Thyroid gland (tissue), 4 donors: ENCODE measurements at regions not wholly inside any gene's neighbourhood (a gene's known extent, or its start where the extent isn't known, plus 50 kb on each side); places are given as distances from the start of the nearest gene placed in this dataset.

Source experiments
- DNase-seq, 2 donors: peaks; one replicate each; pipeline ENCODE4 v3.0.0-alpha.2; 2019
- H3K27ac ChIP-seq, 3 donors: fragments of 200-600 bp; sonication (generic); 1 replicate in 2 of 3; 2 replicates in 1 of 3; pipeline ENCODE4 v1.5.1; 2016 to 2019; ENCODE audit warnings: mild to moderate bottlenecking in 1 of 3, moderate library complexity in 1 of 3
- H3K27me3 ChIP-seq: fragments of 200-600 bp; sonication (generic); one replicate; pipeline ENCODE4 v1.5.1; 2019
- H3K36me3 ChIP-seq, 2 donors: fragments of 200-600 bp; sonication (generic); one replicate each; pipeline ENCODE4 v1.5.1; 2016 to 2019
- H3K4me1 ChIP-seq, 2 donors: fragments of 200-600 bp; sonication (generic); one replicate each; pipeline ENCODE4 v1.5.1; 2017 to 2019
- H3K4me3 ChIP-seq, 3 donors: fragments of 200-600 bp; sonication (generic); replicated peaks in 1 of 3; 1 replicate in 2 of 3; 2 replicates in 1 of 3; pipeline ENCODE4 v1.5.1; 2016; ENCODE audit warnings: mild to moderate bottlenecking in 1 of 3
- H3K9me3 ChIP-seq: fragments of 200-600 bp; sonication (generic); one replicate; pipeline ENCODE4 v1.5.1; 2017
- POLR2A ChIP-seq, 2 donors: fragments of 450-650 bp; IDR thresholded peaks; one replicate each; pipeline ENCODE4 v1.6.1; 2017; ENCODE audit warnings: antibody characterized with exemption in 2 of 2, mild to moderate bottlenecking in 2 of 2, moderate library complexity in 1 of 2
- WGBS, 2 donors: methylation state at CpG; one replicate each; pipeline ENCODE4 v1.1.5; 2017; 5-methylcytosine and 5-hydroxymethylcytosine counted together
- intact Hi-C: fragments of 100-400 bp; cut with DNase I; formaldehyde crosslinking; loops from one replicate; pipeline ENCODE4 v1.15.1; 2023
- TF ChIP-seq, protein P1 (sequence below), 6 experiments: fragments of 200-600 bp in 3 of 6; fragments of 450-650 bp in 3 of 6; sonication (generic) in 3 of 6; IDR thresholded peaks; one replicate each; pipeline ENCODE4 v1.5.1; 2016 to 2019; ENCODE audit warnings: antibody characterized with exemption in 6 of 6, mild to moderate bottlenecking in 2 of 6, inconsistent platforms in 1 of 6, moderate library complexity in 1 of 6

DNA sequence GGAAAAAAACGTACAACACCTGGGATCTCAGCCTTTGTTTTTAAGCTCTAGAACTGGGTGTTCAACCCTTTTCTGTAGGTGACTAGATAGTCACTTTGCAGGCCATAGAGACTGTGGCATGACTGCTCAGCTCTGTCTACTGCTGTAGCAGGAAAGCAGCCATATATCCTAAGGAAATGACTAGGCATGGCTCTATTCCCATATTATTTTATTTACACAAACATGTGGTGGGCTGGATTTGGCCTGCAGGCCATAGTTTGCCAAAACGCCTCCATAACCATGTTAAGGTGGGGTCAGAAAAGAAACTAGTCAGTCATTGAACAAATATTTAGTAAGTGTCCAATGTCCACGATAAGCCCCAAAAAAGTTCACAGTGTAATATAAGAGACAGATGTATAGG, 452.5 kb downstream of the MCTP2 start:
- Histone ChIP-seq H3K27ac (no peak overlapping the region), H3K4me3 (no peak overlapping the region), H3K4me1 (no peaks in the 10 kb centered on the region), H3K27me3 (no peaks in the 10 kb centered on the region), H3K9me3 (no peaks in the 10 kb centered on the region), H3K36me3 (no peaks in the 10 kb centered on the region)
- TF ChIP-seq, protein P1, sequence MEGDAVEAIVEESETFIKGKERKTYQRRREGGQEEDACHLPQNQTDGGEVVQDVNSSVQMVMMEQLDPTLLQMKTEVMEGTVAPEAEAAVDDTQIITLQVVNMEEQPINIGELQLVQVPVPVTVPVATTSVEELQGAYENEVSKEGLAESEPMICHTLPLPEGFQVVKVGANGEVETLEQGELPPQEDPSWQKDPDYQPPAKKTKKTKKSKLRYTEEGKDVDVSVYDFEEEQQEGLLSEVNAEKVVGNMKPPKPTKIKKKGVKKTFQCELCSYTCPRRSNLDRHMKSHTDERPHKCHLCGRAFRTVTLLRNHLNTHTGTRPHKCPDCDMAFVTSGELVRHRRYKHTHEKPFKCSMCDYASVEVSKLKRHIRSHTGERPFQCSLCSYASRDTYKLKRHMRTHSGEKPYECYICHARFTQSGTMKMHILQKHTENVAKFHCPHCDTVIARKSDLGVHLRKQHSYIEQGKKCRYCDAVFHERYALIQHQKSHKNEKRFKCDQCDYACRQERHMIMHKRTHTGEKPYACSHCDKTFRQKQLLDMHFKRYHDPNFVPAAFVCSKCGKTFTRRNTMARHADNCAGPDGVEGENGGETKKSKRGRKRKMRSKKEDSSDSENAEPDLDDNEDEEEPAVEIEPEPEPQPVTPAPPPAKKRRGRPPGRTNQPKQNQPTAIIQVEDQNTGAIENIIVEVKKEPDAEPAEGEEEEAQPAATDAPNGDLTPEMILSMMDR (IDR thresholded peaks at IDR 0.05) = no peak
- no peak for TF ChIP-seq POLR2A (IDR thresholded peaks at IDR 0.05)
- intact Hi-C loops = no loop called here
- WGBS, 2 donors = 76 to 79% methylated on average over 3 of the region's 3 CpGs
- DNase-seq = no peak

DNA sequence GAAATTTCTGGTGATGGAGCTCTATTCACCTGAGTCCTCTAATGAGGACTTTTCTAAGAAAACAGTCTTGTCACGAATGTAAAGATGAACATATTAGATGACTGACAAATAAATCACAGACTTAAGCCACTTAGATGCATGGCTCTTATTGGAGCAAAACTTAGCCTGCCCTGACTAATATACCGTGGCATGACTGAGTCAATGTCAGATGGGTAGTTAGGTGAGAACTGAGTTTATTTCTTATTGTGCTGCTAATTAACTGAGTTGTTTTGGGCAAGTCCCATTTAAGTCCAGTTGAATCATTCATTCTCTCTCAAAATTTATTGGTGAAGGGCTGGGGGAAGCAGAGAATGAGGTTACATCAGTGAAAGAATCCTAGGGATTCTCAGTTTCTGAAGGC, 459.8 kb downstream of the MCTP2 start:
- H3K9me3 ChIP-seq = no peaks in the 10 kb centered on the region
- H3K36me3 ChIP-seq = no peaks in the 10 kb centered on the region
- H3K27me3 ChIP-seq = no peaks in the 10 kb centered on the region
- no peak overlapping the region for H3K27ac ChIP-seq
- no peak for TF ChIP-seq POLR2A (IDR thresholded peaks at IDR 0.05)
- TF ChIP-seq, protein P1 (IDR thresholded peaks at IDR 0.05) = no peak
- intact Hi-C loops = no loop called here
- no peaks in the 10 kb centered on the region for H3K4me1 ChIP-seq
- H3K4me3 ChIP-seq = no peak overlapping the region
- DNase-seq = no peak
- WGBS, 2 donors = 81 to 88% methylated on average over 2 of the region's 2 CpGs

DNA sequence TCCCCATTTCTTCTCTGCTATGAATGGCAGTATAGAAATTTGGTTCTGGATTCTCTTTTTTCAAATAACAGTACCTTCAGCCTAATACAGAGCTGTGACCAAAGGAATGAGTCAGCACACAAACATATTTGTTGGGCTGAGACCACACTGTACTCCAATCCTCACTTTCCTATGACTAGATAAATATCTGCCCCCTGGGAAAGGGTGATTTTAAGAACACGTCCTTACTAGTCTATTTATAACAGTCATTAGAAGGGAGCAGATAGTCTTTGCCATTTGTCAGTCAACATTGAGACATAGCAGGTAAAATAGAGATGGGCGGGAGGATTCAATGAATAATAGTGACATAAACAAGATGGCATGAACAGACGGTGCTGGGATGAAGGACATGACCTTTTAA, 461.3 kb downstream of the MCTP2 start:
- intact Hi-C loops = no loop called here
- no peak for DNase-seq
- Histone ChIP-seq H3K27me3 (no peaks in the 10 kb centered on the region), H3K4me1 (no peaks in the 10 kb centered on the region), H3K9me3 (no peaks in the 10 kb centered on the region), H3K4me3 (no peak overlapping the region), H3K27ac (no peak overlapping the region), H3K36me3 (no peaks in the 10 kb centered on the region)
- 72 to 73% methylated on average over 3 of the region's 3 CpGs for WGBS, 2 donors
- TF ChIP-seq POLR2A (IDR thresholded peaks at IDR 0.05) = no peak
- TF ChIP-seq, protein P1 (IDR thresholded peaks at IDR 0.05) = no peak

DNA sequence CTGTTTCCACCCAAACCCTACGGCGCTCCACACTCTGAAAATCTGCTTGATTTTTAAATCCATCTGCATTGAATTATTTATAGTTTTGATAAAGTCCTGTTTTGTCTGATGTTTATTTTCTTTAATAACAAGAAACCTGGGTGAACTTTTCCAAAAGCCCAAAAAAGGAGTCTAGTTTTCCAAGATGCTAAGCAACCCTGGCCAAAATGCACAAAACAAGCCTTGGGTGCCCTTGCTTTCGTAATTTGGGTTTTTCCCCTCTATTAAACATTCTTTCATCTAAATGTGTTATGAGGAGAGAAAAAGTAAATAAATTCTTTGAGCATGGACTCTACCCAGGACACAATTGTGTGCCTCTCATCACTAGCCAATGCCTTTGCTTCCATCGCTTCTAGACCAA, 468.9 kb downstream of the MCTP2 start:
- no peak for DNase-seq
- Histone ChIP-seq H3K27ac (no peak overlapping the region), H3K4me3 (no peak overlapping the region), H3K27me3 (no peaks in the 10 kb centered on the region), H3K36me3 (no peaks in the 10 kb centered on the region), H3K9me3 (no peaks in the 10 kb centered on the region), H3K4me1 (no peaks in the 10 kb centered on the region)
- 78 to 86% methylated on average over 4 of the region's 4 CpGs for WGBS, 2 donors
- intact Hi-C loops = no loop called here
- no peak for TF ChIP-seq POLR2A (IDR thresholded peaks at IDR 0.05)
- TF ChIP-seq, protein P1 (IDR thresholded peaks at IDR 0.05) = no peak

DNA sequence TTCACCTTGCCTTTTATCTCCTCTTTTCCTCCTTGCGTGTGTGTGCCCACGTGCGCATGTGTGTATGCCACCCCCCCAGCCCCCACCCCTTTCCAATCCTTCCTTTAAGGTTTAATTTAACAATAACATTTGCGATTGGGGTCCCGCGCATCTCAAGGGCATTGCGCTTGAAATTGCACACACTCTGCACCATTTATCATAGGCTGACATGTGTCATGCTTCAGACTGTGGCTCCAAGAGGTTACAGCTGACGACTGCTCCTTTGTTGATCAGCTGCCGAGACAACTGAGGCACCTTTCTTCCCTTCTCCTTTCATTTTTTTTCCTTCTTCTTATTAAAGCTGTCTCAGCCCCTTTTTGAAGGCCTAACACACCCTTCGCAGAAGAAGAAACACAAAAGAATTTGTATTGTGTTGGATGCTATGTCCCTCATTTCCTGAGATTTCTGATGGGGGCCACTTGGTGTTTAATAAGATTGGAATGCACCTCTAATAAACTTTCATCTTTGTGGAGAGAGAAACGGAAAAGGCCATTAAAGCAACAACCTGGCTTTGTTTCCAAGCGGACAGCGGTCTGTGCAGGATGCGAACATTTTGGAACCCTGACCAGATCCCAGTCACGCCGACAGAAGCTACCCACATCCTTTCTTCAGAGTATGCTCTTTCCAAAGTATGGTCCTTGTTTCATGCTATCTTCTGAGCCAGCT, 470.1 kb downstream of the MCTP2 start:
- no peaks in the 10 kb centered on the region for H3K27me3 ChIP-seq
- intact Hi-C loops = no loop called here
- no peak overlapping the region for H3K4me3 ChIP-seq
- no peaks in the 10 kb centered on the region for H3K9me3 ChIP-seq
- WGBS, 2 donors = 88 to 89% methylated on average over 16 of the region's 16 CpGs
- no peak overlapping the region for H3K27ac ChIP-seq
- no peaks in the 10 kb centered on the region for H3K36me3 ChIP-seq
- no peak for DNase-seq
- H3K4me1 ChIP-seq = no peaks in the 10 kb centered on the region
- no peak for TF ChIP-seq POLR2A (IDR thresholded peaks at IDR 0.05)
- TF ChIP-seq, protein P1 (IDR thresholded peaks at IDR 0.05) = no peak
